Nephron (organoid): ENCODE measurements at regions not wholly inside any gene's neighbourhood (a gene's known extent, or its start where the extent isn't known, plus 50 kb on each side); places are given as distances from the start of the nearest gene placed in this dataset.

Experiments used
- H3K27ac Mint-ChIP-seq, 3 experiments: 2 replicates each; pipeline ENCODE4 v1.8.0; 2020; ENCODE audit warnings: mixed read lengths in 3 of 3, mild to moderate bottlenecking in 2 of 3, moderate library complexity in 1 of 3
- H3K27me3 Mint-ChIP-seq: 2 replicates; pipeline ENCODE4 v1.8.0; 2021; ENCODE audit warnings: low read depth, mild to moderate bottlenecking, moderate library complexity, mixed read lengths
- H3K36me3 Mint-ChIP-seq: 2 replicates; pipeline ENCODE4 v1.8.0; 2020; ENCODE audit warnings: low read depth, mixed read lengths
- H3K4me1 Mint-ChIP-seq: 2 replicates; pipeline ENCODE4 v1.8.0; 2020; ENCODE audit warnings: mixed read lengths
- H3K4me3 Mint-ChIP-seq, 3 experiments: 2 replicates each; pipeline ENCODE4 v1.8.0; 2020; ENCODE audit warnings: mild to moderate bottlenecking in 3 of 3, mixed read lengths in 3 of 3, moderate library complexity in 2 of 3
- H3K9me3 Mint-ChIP-seq: 2 replicates; pipeline ENCODE4 v1.8.0; 2020; ENCODE audit warnings: mixed read lengths
- TF ChIP-seq, protein P1 (sequence below), 3 experiments: fragments of 200-600 bp; sonication (generic); IDR thresholded peaks; one replicate each; pipeline ENCODE4 v1.5.0; 2021; ENCODE audit warnings: antibody characterized with exemption in 3 of 3; ENCODE audit not compliant: unreplicated experiment in 3 of 3

DNA sequence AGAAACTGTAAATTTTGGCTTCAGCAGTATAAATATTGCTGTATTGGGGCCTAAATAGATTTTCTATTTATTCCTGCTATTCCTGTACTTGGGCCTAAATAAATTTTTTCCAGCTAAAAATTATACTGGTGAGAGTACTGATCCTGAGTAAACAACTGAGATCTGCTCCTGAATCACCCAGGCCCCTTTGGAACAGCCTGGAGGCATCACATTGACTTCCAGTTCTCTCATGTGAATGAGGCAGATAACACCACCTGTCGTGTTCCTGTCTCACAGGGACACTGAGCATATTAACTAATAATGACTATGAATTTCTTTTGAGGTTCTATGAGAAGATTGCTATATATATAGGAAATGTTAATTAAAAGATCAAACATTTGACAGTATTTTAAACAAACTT, 119.5 kb upstream of the PLCXD3 start:
- no peaks in the 10 kb centered on the region for H3K9me3 Mint-ChIP-seq
- H3K36me3 Mint-ChIP-seq: no peaks in the 10 kb centered on the region
- H3K27me3 Mint-ChIP-seq: no peaks in the 10 kb centered on the region
- no peak overlapping the region for H3K27ac Mint-ChIP-seq
- no peak overlapping the region for H3K4me3 Mint-ChIP-seq
- H3K4me1 Mint-ChIP-seq: no peaks in the 10 kb centered on the region
- TF ChIP-seq, protein P1, sequence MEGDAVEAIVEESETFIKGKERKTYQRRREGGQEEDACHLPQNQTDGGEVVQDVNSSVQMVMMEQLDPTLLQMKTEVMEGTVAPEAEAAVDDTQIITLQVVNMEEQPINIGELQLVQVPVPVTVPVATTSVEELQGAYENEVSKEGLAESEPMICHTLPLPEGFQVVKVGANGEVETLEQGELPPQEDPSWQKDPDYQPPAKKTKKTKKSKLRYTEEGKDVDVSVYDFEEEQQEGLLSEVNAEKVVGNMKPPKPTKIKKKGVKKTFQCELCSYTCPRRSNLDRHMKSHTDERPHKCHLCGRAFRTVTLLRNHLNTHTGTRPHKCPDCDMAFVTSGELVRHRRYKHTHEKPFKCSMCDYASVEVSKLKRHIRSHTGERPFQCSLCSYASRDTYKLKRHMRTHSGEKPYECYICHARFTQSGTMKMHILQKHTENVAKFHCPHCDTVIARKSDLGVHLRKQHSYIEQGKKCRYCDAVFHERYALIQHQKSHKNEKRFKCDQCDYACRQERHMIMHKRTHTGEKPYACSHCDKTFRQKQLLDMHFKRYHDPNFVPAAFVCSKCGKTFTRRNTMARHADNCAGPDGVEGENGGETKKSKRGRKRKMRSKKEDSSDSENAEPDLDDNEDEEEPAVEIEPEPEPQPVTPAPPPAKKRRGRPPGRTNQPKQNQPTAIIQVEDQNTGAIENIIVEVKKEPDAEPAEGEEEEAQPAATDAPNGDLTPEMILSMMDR (IDR thresholded peaks at IDR 0.05; ENCODE audit: unreplicated experiment in 3 of 3): no peak

DNA sequence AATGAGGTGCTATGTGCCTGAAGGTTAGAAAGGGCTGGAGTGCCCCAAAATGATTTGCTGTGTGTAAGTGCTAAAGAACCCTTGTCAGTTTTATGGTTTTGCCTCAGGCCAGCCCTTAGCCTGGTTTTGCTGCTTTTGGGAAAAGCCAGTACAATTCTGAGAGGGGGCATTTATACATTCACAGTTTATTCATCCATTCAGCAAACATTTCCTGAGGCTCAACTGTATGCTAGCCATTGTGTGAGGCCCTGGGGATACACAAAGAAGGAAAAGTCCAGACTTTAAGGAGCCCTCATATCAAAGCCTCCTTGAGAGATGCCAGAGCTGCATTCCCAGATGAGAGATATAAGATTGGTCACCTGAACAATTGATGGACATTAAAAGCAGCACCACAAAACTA, 115.2 kb upstream of the PLCXD3 start:
- H3K4me1 Mint-ChIP-seq: no peaks in the 10 kb centered on the region
- no peak overlapping the region for H3K27ac Mint-ChIP-seq
- TF ChIP-seq, protein P1 (IDR thresholded peaks at IDR 0.05; ENCODE audit: unreplicated experiment in 3 of 3): no peak
- H3K4me3 Mint-ChIP-seq: no peak overlapping the region
- H3K27me3 Mint-ChIP-seq: no peaks in the 10 kb centered on the region
- no peaks in the 10 kb centered on the region for H3K9me3 Mint-ChIP-seq
- no peaks in the 10 kb centered on the region for H3K36me3 Mint-ChIP-seq

DNA sequence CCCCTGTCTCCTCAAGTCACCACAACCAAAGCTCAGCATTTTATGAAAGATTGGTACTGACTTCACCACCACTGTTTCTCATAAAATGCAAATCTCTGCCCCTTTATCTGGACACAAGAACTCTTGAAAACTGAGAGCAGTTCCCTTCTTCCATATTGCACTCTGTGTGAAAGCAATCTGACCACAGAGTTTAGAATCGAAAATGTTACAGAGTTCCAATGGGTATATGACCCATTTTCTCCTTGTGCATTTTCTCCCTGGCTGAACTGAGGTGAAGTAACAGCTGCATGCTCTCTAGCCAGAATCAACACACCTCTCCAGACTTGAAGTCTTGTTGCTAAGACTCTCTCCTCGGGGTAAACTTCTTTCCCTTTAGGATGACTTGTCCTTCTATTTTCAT, 111.0 kb upstream of the PLCXD3 start:
- no peaks in the 10 kb centered on the region for H3K9me3 Mint-ChIP-seq
- no peaks in the 10 kb centered on the region for H3K4me1 Mint-ChIP-seq
- H3K36me3 Mint-ChIP-seq: no peaks in the 10 kb centered on the region
- TF ChIP-seq, protein P1 (IDR thresholded peaks at IDR 0.05; ENCODE audit: unreplicated experiment in 3 of 3): no peak
- H3K4me3 Mint-ChIP-seq: no peak overlapping the region
- no peak overlapping the region for H3K27ac Mint-ChIP-seq
- no peaks in the 10 kb centered on the region for H3K27me3 Mint-ChIP-seq

DNA sequence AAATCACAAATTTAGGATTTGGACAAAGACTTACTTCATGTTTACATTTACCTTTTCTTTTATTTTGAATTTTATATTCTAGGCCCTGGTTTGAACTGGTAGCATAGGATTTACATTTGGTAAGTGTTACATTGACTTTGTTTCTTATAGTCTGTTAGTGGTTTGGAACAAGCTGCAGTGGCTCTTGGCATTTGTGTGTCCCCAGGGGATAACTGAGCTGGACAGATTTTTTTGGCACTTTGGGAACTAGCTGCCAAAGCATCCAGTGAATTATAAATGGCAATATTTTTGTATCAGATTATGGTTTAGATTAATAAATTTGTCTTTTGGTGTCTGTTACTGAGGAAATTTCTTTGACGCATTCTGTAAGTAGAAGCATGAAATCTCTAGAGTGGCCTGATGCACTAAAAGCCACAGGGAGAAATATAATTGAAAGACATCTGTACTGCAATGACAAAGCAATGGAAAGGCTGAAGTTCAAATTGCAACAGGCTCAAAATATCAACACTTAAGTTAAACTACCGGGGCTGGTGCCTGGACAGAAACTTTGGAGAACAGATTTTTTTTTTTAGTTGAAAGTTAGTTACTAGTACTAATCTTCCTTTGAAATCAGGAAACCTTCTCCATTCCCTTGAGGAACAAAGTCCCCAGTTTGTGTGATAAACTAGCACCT, 107.6 kb upstream of the PLCXD3 start:
- Mint-ChIP-seq H3K36me3 (no peaks in the 10 kb centered on the region), H3K9me3 (no peaks in the 10 kb centered on the region), H3K4me1 (no peaks in the 10 kb centered on the region), H3K4me3 (no peak overlapping the region), H3K27me3 (no peaks in the 10 kb centered on the region), H3K27ac (no peak overlapping the region)
- TF ChIP-seq, protein P1 (IDR thresholded peaks at IDR 0.05; ENCODE audit: unreplicated experiment in 3 of 3): no peak

DNA sequence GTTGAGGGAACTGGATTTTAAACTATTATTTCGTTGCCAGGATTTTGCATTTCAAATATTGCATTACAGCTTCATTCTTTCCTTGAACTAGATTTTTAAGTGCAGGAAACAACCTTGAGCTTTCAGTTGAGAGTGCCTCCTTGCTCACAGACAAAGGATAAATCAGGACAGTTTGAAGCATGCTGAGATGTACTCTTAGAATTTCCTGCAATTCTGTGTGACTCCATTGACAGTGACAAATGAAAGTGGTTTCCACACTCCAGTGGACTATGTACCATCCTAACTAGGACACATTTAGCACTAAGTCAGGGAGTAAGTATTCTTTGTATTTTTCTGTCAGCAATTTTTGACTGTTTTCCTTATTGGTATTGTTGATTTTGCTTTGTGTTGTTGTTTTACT, 100.0 kb upstream of the PLCXD3 start:
- H3K4me3 Mint-ChIP-seq: no peak overlapping the region
- no peaks in the 10 kb centered on the region for H3K36me3 Mint-ChIP-seq
- H3K27me3 Mint-ChIP-seq: no peaks in the 10 kb centered on the region
- TF ChIP-seq, protein P1 (IDR thresholded peaks at IDR 0.05; ENCODE audit: unreplicated experiment in 3 of 3): no peak
- H3K9me3 Mint-ChIP-seq: peaks cover 12% of the 10 kb centered on the region
- no peak overlapping the region for H3K27ac Mint-ChIP-seq
- no peaks in the 10 kb centered on the region for H3K4me1 Mint-ChIP-seq

DNA sequence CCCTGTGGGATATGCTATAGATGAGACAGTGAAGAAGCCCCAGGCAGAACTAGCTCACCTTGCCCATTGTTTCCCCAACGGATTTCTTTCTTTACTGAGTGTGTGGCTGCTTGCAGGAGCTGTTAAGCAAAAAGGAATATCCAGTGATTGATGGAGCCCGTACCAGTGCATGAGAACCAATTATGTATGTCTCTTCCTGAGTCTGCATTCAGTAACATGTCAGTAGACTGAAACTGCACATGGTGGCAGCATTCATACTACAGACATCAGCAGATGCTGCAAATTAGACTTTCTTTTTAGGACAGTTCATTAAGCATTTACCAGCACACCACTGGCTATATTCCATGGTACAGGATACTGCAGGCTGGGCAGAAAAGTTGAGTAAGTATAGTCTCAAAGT, 90.3 kb upstream of the PLCXD3 start:
- Mint-ChIP-seq H3K9me3 (no peaks in the 10 kb centered on the region), H3K27ac (no peak overlapping the region), H3K4me1 (no peaks in the 10 kb centered on the region), H3K27me3 (peaks cover 4% of the 10 kb centered on the region), H3K36me3 (no peaks in the 10 kb centered on the region), H3K4me3 (no peak overlapping the region)
- TF ChIP-seq, protein P1 (IDR thresholded peaks at IDR 0.05; ENCODE audit: unreplicated experiment in 3 of 3): no peak
